SK-N-SH treated with all-trans-retinoic acid at 6 μM for 48 hours (cell line): ENCODE measurements at regions not wholly inside any gene's neighbourhood (a gene's known extent, or its start where the extent isn't known, plus 50 kb on each side); places are given as distances from the start of the nearest gene placed in this dataset.
A peak's percentile ranks its signal among the peaks of the same experiment; 100 is the strongest.

ENCODE experiments used
- ATAC-seq: fragments of 200-7000 bp; cut with Tn5 transposase; 3 replicates; pipeline ENCODE4 v1.9.1; 2020; ENCODE audit warnings: mild to moderate bottlenecking, moderate library complexity
- ARNTL ChIP-seq: fragments of 450-650 bp; formaldehyde crosslinking; IDR thresholded peaks from 2 replicates; pipeline ENCODE4 v1.5.0; 2020; ENCODE audit warnings: low read depth, mild to moderate bottlenecking, moderate library complexity, borderline replicate concordance
- BACH2 ChIP-seq: fragments of 250-450 bp; sonication (Bioruptor Pico); IDR thresholded peaks from 2 replicates; pipeline ENCODE4 v1.9.0; 2021; ENCODE audit warnings: mild to moderate bottlenecking, borderline replicate concordance
- CSDC2 ChIP-seq: fragments of 250-450 bp; sonication (Bioruptor Pico); IDR thresholded peaks from 2 replicates; pipeline ENCODE4 v1.5.0; 2020; ENCODE audit warnings: mild to moderate bottlenecking, moderate library complexity
- CSRNP3 ChIP-seq: fragments of 250-450 bp; sonication (Bioruptor Pico); IDR thresholded peaks from 2 replicates; pipeline ENCODE4 v1.5.1; 2021; ENCODE audit warnings: mild to moderate bottlenecking, moderate library complexity
- ESRRG ChIP-seq: fragments of 250-450 bp; sonication (Bioruptor Pico); IDR thresholded peaks from 2 replicates; pipeline ENCODE4 v1.6.1; 2021; ENCODE audit warnings: mild to moderate bottlenecking
- ISL1 ChIP-seq: fragments of 250-450 bp; sonication (Bioruptor Pico); IDR thresholded peaks from 2 replicates; pipeline ENCODE4 v2.1.2; 2022; ENCODE audit warnings: mild to moderate bottlenecking, moderate library complexity
- PPARA ChIP-seq: fragments of 250-450 bp; sonication (Bioruptor Pico); IDR thresholded peaks from 2 replicates; pipeline ENCODE4 v1.5.0; 2020; ENCODE audit warnings: mild to moderate bottlenecking, borderline replicate concordance
- TCF4 ChIP-seq: fragments of 250-450 bp; sonication (Bioruptor Pico); IDR thresholded peaks from 2 replicates; pipeline ENCODE4 v1.8.0; 2021; ENCODE audit warnings: mild to moderate bottlenecking, moderate library complexity, borderline replicate concordance
- ZC3H10 ChIP-seq: fragments of 250-450 bp; sonication (Bioruptor Pico); IDR thresholded peaks from 2 replicates; pipeline ENCODE4 v1.5.1; 2021; ENCODE audit warnings: mild to moderate bottlenecking, moderate library complexity
- ZFP3 ChIP-seq: fragments of 250-450 bp; sonication (Bioruptor Pico); IDR thresholded peaks from 2 replicates; pipeline ENCODE4 v1.5.0; 2020; ENCODE audit warnings: mild to moderate bottlenecking, moderate library complexity
- ZFP30 ChIP-seq: fragments of 450-650 bp; formaldehyde crosslinking; IDR thresholded peaks from 2 replicates; pipeline ENCODE4 v1.5.0; 2022; ENCODE audit warnings: mild to moderate bottlenecking, moderate library complexity
- ZNF565 ChIP-seq: fragments of 450-650 bp; formaldehyde crosslinking; conservative IDR thresholded peaks from 2 replicates; pipeline ENCODE4 v1.5.0; 2020; ENCODE audit warnings: low read depth, mild to moderate bottlenecking, moderate library complexity
- ZNF70 ChIP-seq: fragments of 450-650 bp; formaldehyde crosslinking; IDR thresholded peaks from 2 replicates; pipeline ENCODE4 v1.5.0; 2020; ENCODE audit warnings: mild to moderate bottlenecking, moderate library complexity
- ZNF8 ChIP-seq: fragments of 450-650 bp; formaldehyde crosslinking; IDR thresholded peaks from 2 replicates; pipeline ENCODE4 v1.5.0; 2020; ENCODE audit warnings: mild to moderate bottlenecking, moderate library complexity
- TF ChIP-seq, protein P1 (sequence below): fragments of 250-450 bp; sonication (Bioruptor Pico); IDR thresholded peaks from 2 replicates; pipeline ENCODE4 v1.5.0; 2020; ENCODE audit warnings: mild to moderate bottlenecking, moderate library complexity
- TF ChIP-seq, protein P2 (sequence below): fragments of 250-450 bp; sonication (Bioruptor Pico); IDR thresholded peaks from 2 replicates; pipeline ENCODE4 v1.8.0; 2021; ENCODE audit warnings: low read depth, mild to moderate bottlenecking, moderate library complexity, borderline replicate concordance

DNA sequence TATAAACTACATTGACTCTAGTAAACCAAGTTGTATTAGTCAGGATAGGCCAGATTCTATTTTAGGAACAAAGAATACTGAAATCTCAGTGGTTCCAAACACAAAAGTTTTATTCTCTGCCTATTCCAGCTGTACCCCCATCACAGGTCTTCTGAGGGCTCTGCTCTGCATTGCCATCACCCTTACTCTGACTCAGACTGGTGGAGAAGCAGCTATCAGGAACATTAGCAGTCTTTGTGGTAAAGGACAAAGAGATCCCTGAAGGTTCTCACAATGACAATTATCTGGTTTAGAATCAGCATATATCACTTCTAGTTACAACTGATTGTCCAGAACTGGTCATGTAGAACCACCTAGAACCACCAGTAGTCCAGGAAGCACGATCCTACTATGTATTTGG lies 251.1 kb downstream of the GLUD2 start:
- no peak for ATAC-seq
- TF ChIP-seq ZNF565 (CRISPR knock-in tag) (no peak), CSDC2 (CRISPR knock-in tag) (no peak), ZC3H10 (CRISPR knock-in tag) (no peak), TCF4 (CRISPR knock-in tag) (no peak), ZFP30 (no peak), PPARA (no peak), ISL1 (CRISPR knock-in tag) (no peak), ARNTL (CRISPR knock-in tag) (no peak), ESRRG (CRISPR knock-in tag) (no peak), ZNF8 (CRISPR knock-in tag) (no peak), ZNF70 (CRISPR knock-in tag) (no peak), CSRNP3 (CRISPR knock-in tag) (no peak), BACH2 (CRISPR knock-in tag) (no peak)
- TF ChIP-seq, protein P1, sequence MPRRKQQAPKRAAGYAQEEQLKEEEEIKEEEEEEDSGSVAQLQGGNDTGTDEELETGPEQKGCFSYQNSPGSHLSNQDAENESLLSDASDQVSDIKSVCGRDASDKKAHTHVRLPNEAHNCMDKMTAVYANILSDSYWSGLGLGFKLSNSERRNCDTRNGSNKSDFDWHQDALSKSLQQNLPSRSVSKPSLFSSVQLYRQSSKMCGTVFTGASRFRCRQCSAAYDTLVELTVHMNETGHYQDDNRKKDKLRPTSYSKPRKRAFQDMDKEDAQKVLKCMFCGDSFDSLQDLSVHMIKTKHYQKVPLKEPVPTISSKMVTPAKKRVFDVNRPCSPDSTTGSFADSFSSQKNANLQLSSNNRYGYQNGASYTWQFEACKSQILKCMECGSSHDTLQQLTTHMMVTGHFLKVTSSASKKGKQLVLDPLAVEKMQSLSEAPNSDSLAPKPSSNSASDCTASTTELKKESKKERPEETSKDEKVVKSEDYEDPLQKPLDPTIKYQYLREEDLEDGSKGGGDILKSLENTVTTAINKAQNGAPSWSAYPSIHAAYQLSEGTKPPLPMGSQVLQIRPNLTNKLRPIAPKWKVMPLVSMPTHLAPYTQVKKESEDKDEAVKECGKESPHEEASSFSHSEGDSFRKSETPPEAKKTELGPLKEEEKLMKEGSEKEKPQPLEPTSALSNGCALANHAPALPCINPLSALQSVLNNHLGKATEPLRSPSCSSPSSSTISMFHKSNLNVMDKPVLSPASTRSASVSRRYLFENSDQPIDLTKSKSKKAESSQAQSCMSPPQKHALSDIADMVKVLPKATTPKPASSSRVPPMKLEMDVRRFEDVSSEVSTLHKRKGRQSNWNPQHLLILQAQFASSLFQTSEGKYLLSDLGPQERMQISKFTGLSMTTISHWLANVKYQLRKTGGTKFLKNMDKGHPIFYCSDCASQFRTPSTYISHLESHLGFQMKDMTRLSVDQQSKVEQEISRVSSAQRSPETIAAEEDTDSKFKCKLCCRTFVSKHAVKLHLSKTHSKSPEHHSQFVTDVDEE, result no peak
- TF ChIP-seq, protein P2, sequence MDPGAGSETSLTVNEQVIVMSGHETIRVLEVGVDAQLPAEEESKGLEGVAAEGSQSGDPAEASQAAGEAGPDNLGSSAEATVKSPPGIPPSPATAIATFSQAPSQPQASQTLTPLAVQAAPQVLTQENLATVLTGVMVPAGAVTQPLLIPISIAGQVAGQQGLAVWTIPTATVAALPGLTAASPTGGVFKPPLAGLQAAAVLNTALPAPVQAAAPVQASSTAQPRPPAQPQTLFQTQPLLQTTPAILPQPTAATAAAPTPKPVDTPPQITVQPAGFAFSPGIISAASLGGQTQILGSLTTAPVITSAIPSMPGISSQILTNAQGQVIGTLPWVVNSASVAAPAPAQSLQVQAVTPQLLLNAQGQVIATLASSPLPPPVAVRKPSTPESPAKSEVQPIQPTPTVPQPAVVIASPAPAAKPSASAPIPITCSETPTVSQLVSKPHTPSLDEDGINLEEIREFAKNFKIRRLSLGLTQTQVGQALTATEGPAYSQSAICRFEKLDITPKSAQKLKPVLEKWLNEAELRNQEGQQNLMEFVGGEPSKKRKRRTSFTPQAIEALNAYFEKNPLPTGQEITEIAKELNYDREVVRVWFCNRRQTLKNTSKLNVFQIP (CRISPR knock-in tag), result no peak

DNA sequence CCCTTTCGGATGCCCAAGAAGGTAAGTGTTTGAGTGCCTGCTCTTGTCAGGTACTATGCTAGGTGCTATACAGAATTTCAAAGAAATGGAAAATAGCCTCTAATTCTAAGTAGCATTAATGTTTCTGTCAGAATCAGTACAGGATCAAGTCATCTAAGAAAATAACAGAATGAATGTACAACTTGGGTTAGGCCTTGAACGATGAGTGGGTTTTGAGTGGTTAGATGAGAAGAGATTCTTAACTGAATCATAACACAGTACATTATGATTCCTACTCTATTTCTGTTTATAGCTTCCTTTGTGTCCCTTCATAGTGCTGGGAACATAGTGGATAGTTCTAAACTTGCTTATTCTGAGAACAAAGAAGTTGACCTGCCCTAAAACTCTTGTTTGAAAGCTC lies 253.9 kb downstream of the GLUD2 start:
- ATAC-seq, result no peak
- no peak for TF ChIP-seq CSRNP3 (CRISPR knock-in tag)
- no peak for TF ChIP-seq TCF4 (CRISPR knock-in tag)
- no peak for TF ChIP-seq ZC3H10 (CRISPR knock-in tag)
- TF ChIP-seq, all 23 proteins: peak for 0

- no peak for TF ChIP-seq ESRRG (CRISPR knock-in tag)
- no peak for ATAC-seq
Observed at GRCh38 chrX:121301822-121302221, 254.4 kb downstream of the GLUD2 start.

GRCh38 chrX:121307449-121307848 lies 260.0 kb downstream of the GLUD2 start:
- no peak for ATAC-seq
- TF ChIP-seq ZFP3, result no peak
- TF ChIP-seq CSRNP3 (CRISPR knock-in tag), result no peak
- TF ChIP-seq ISL1 (CRISPR knock-in tag), result no peak

DNA sequence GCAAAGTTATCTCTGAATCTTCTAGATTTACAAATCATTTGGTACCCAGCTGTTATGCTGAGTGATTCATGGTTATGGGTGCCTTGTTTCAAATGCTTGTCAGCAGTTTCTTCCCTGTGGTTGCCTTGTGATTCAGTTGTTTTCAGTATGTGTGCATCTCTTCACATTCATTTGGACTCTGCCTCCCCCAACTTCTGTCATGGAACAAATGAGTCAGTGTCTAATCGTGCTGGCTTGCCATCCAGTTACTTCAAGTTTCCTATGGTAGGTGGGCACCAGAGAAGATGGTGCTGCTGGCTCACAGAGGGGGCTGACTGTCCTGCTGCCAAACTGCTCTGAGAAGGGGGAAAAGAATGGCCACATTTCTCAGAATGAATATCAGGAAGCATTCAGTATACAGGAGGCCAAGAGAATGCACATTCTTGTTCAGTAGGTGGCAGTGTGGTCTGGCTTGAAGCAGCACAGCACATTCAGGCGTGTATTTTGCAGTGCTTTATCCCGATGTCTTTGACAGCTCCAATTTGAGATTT lies 260.9 kb downstream of the GLUD2 start:
- TF ChIP-seq BACH2 (CRISPR knock-in tag), result no peak
- peak; percentile 95 for ATAC-seq
